Activated naive CD8-positive, alpha-beta T cell treated with anti-CD3 and anti-CD28 coated beads, Interleukin-2, amount 50 U/mL, for 24 hours (primary cell): ENCODE measurements at regions not wholly inside any gene's neighbourhood (a gene's known extent, or its start where the extent isn't known, plus 50 kb on each side); places are given as distances from the start of the nearest gene placed in this dataset.

Experiments used
- ATAC-seq: fragments of 150-1000 bp; cut with Tn5 transposase; one replicate; pipeline ENCODE4 v1.10.0; 2021
- DNase-seq: peaks from one replicate; pipeline ENCODE4 v3.0.0; 2021
- H3K27ac Mint-ChIP-seq: one replicate; pipeline ENCODE4 v1.8.0; 2021; ENCODE audit warnings: mild to moderate bottlenecking, mixed read lengths
- H3K27me3 Mint-ChIP-seq: one replicate; pipeline ENCODE4 v1.8.0; 2021; ENCODE audit warnings: mixed read lengths
- H3K36me3 Mint-ChIP-seq: one replicate; pipeline ENCODE4 v1.8.0; 2021; ENCODE audit warnings: low read depth, mixed read lengths
- H3K4me1 Mint-ChIP-seq: one replicate; pipeline ENCODE4 v1.8.0; 2021; ENCODE audit warnings: mixed read lengths
- H3K4me3 Mint-ChIP-seq: one replicate; pipeline ENCODE4 v1.8.0; 2021; ENCODE audit warnings: mild to moderate bottlenecking, moderate library complexity, mixed read lengths
- H3K9me3 Mint-ChIP-seq: one replicate; pipeline ENCODE4 v1.8.0; 2021; ENCODE audit warnings: mixed read lengths

- peaks cover 4% of the 10 kb centered on the region for H3K36me3 Mint-ChIP-seq
These were observed 174.0 kb upstream of the NT5C1B start for GRCh38 chr2:18763338-18763737.

GRCh38 chr2:18762667-18763066 is 173.3 kb upstream of the NT5C1B start:
- Mint-ChIP-seq H3K27me3 (no peaks in the 10 kb centered on the region), H3K4me3 (no peak overlapping the region), H3K27ac (no peak overlapping the region), H3K4me1 (no peaks in the 10 kb centered on the region), H3K9me3 (peaks cover under 1% of the 10 kb centered on the region), H3K36me3 (peaks cover 3% of the 10 kb centered on the region)
- no peak for ATAC-seq
- DNase-seq, result no peak

More at GRCh38 chr2:18763338-18763737, 174.0 kb upstream of the NT5C1B start:
- Mint-ChIP-seq H3K9me3 (peaks cover 8% of the 10 kb centered on the region), H3K27me3 (no peaks in the 10 kb centered on the region), H3K27ac (no peak overlapping the region), H3K4me3 (no peak overlapping the region), H3K4me1 (no peaks in the 10 kb centered on the region)
- DNase-seq (no peak), ATAC-seq (no peak)

GRCh38 chr2:18754286-18754685 is 164.9 kb upstream of the NT5C1B start:
- no peak overlapping the region for H3K4me3 Mint-ChIP-seq

GRCh38 chr2:18753722-18754121 is 164.4 kb upstream of the NT5C1B start:
- no peak for DNase-seq
- no peaks in the 10 kb centered on the region for H3K4me1 Mint-ChIP-seq
- H3K27me3 Mint-ChIP-seq, result no peaks in the 10 kb centered on the region
- no peak overlapping the region for H3K27ac Mint-ChIP-seq
- ATAC-seq, result no peak
- no peak overlapping the region for H3K4me3 Mint-ChIP-seq
- no peaks in the 10 kb centered on the region for H3K36me3 Mint-ChIP-seq
- no peaks in the 10 kb centered on the region for H3K9me3 Mint-ChIP-seq

More at GRCh38 chr2:18754286-18754685, 164.9 kb upstream of the NT5C1B start:
- H3K36me3 Mint-ChIP-seq, result no peaks in the 10 kb centered on the region
- no peaks in the 10 kb centered on the region for H3K27me3 Mint-ChIP-seq
- H3K9me3 Mint-ChIP-seq, result no peaks in the 10 kb centered on the region
- no peak for ATAC-seq
- no peaks in the 10 kb centered on the region for H3K4me1 Mint-ChIP-seq
- no peak for DNase-seq
- H3K27ac Mint-ChIP-seq, result no peak overlapping the region

- DNase-seq, result no peak
- H3K9me3 Mint-ChIP-seq, result no peaks in the 10 kb centered on the region
These were observed 163.5 kb upstream of the NT5C1B start for GRCh38 chr2:18752667-18753422.

GRCh38 chr2:18752022-18752493 is 162.7 kb upstream of the NT5C1B start:
- no peak overlapping the region for H3K27ac Mint-ChIP-seq
- H3K9me3 Mint-ChIP-seq, result no peaks in the 10 kb centered on the region
- ATAC-seq, result no peak
- no peaks in the 10 kb centered on the region for H3K36me3 Mint-ChIP-seq
- H3K4me1 Mint-ChIP-seq, result no peaks in the 10 kb centered on the region
- H3K4me3 Mint-ChIP-seq, result no peak overlapping the region
- no peaks in the 10 kb centered on the region for H3K27me3 Mint-ChIP-seq
- DNase-seq, result no peak

More at GRCh38 chr2:18752667-18753422, 163.5 kb upstream of the NT5C1B start:
- Mint-ChIP-seq H3K27ac (no peak overlapping the region), H3K4me3 (no peak overlapping the region), H3K36me3 (no peaks in the 10 kb centered on the region), H3K27me3 (no peaks in the 10 kb centered on the region), H3K4me1 (no peaks in the 10 kb centered on the region)
- ATAC-seq, result no peak

- H3K27ac Mint-ChIP-seq, result no peak overlapping the region
- H3K4me3 Mint-ChIP-seq, result no peak overlapping the region
- no peak for DNase-seq
- no peaks in the 10 kb centered on the region for H3K36me3 Mint-ChIP-seq
- ATAC-seq, result no peak
- no peaks in the 10 kb centered on the region for H3K27me3 Mint-ChIP-seq
- no peaks in the 10 kb centered on the region for H3K9me3 Mint-ChIP-seq
- no peaks in the 10 kb centered on the region for H3K4me1 Mint-ChIP-seq
These were observed 161.5 kb upstream of the NT5C1B start for GRCh38 chr2:18750672-18751554.

GRCh38 chr2:18749912-18750526 is 160.7 kb upstream of the NT5C1B start:
- Mint-ChIP-seq H3K9me3 (no peaks in the 10 kb centered on the region), H3K27me3 (no peaks in the 10 kb centered on the region), H3K4me3 (no peak overlapping the region), H3K36me3 (no peaks in the 10 kb centered on the region), H3K4me1 (no peaks in the 10 kb centered on the region), H3K27ac (no peak overlapping the region)
- ATAC-seq (no peak), DNase-seq (peak; percentile 48)

- Mint-ChIP-seq H3K36me3 (no peaks in the 10 kb centered on the region), H3K27me3 (no peaks in the 10 kb centered on the region), H3K9me3 (no peaks in the 10 kb centered on the region), H3K4me3 (no peak overlapping the region), H3K27ac (no peak overlapping the region), H3K4me1 (no peaks in the 10 kb centered on the region)
- ATAC-seq, result no peak
- no peak for DNase-seq
These were observed 156.3 kb upstream of the NT5C1B start for GRCh38 chr2:18745431-18746272.

- H3K9me3 Mint-ChIP-seq, result no peaks in the 10 kb centered on the region
- no peaks in the 10 kb centered on the region for H3K27me3 Mint-ChIP-seq
- no peak for DNase-seq
These were observed 152.7 kb upstream of the NT5C1B start for GRCh38 chr2:18741895-18742732.

GRCh38 chr2:18741191-18741590 is 151.8 kb upstream of the NT5C1B start:
- H3K9me3 Mint-ChIP-seq, result no peaks in the 10 kb centered on the region
- H3K4me3 Mint-ChIP-seq, result no peak overlapping the region
- H3K27me3 Mint-ChIP-seq, result no peaks in the 10 kb centered on the region
- no peak for DNase-seq
- no peaks in the 10 kb centered on the region for H3K36me3 Mint-ChIP-seq
- H3K4me1 Mint-ChIP-seq, result no peaks in the 10 kb centered on the region
- no peak overlapping the region for H3K27ac Mint-ChIP-seq
- no peak for ATAC-seq

More at GRCh38 chr2:18741895-18742732, 152.7 kb upstream of the NT5C1B start:
- no peak for ATAC-seq
- Mint-ChIP-seq H3K27ac (no peak overlapping the region), H3K36me3 (no peaks in the 10 kb centered on the region), H3K4me3 (no peak overlapping the region), H3K4me1 (no peaks in the 10 kb centered on the region)

GRCh38 chr2:18740474-18740881 is 151.1 kb upstream of the NT5C1B start:
- Mint-ChIP-seq H3K36me3 (no peaks in the 10 kb centered on the region), H3K27me3 (no peaks in the 10 kb centered on the region)

GRCh38 chr2:18731666-18732065 is 142.3 kb upstream of the NT5C1B start:
- no peak overlapping the region for H3K4me3 Mint-ChIP-seq
- ATAC-seq (no peak), DNase-seq (no peak)
- H3K36me3 Mint-ChIP-seq, result peaks cover 6% of the 10 kb centered on the region
- no peaks in the 10 kb centered on the region for H3K27me3 Mint-ChIP-seq
- H3K4me1 Mint-ChIP-seq, result no peaks in the 10 kb centered on the region
- peaks cover 16% of the 10 kb centered on the region for H3K9me3 Mint-ChIP-seq
- H3K27ac Mint-ChIP-seq, result no peak overlapping the region

More at GRCh38 chr2:18740474-18740881, 151.1 kb upstream of the NT5C1B start:
- Mint-ChIP-seq H3K4me3 (no peak overlapping the region), H3K4me1 (no peaks in the 10 kb centered on the region), H3K27ac (no peak overlapping the region), H3K9me3 (no peaks in the 10 kb centered on the region)
- DNase-seq, result no peak
- ATAC-seq, result no peak
